GM23338 (cell line): ENCODE measurements at regions not wholly inside any gene's neighbourhood (a gene's known extent, or its start where the extent isn't known, plus 50 kb on each side); places are given as distances from the start of the nearest gene placed in this dataset.

Experiments used
- ATAC-seq: fragments of 200-7000 bp; cut with Tn5 transposase; 3 replicates; pipeline ENCODE4 v1.9.1; 2020
- DNase-seq: peaks from one replicate; pipeline ENCODE4 v3.0.0-alpha.2; 2015; ENCODE audit warnings: low spot score
- H2AFZ ChIP-seq: fragments of 200-600 bp; sonication (generic); 2 replicates; pipeline ENCODE4 v1.8.0; 2016; ENCODE audit warnings: antibody characterized with exemption, mild to moderate bottlenecking, moderate library complexity
- H3F3A ChIP-seq: fragments of 200-600 bp; sonication (generic); replicated peaks from 2 replicates; pipeline ENCODE4 v1.8.0; 2017; ENCODE audit warnings: antibody characterized with exemption, mixed run types, low read depth
- H3K27ac ChIP-seq: fragments of 200-600 bp; sonication (generic); 2 replicates; pipeline ENCODE4 v1.6.1; 2016; ENCODE audit warnings: low read depth
- H3K27me3 ChIP-seq: fragments of 200-600 bp; sonication (generic); 2 replicates; pipeline ENCODE4 v1.8.0; 2016; ENCODE audit warnings: mild to moderate bottlenecking, mixed run types, moderate library complexity; ENCODE audit not compliant: insufficient read depth
- H3K36me3 ChIP-seq: fragments of 200-600 bp; sonication (generic); 2 replicates; pipeline ENCODE4 v1.8.0; 2016; ENCODE audit warnings: mild to moderate bottlenecking; ENCODE audit not compliant: insufficient read depth
- H3K4me1 ChIP-seq: fragments of 200-600 bp; sonication (generic); 2 replicates; pipeline ENCODE4 v1.8.0; 2016; ENCODE audit warnings: mild to moderate bottlenecking, moderate library complexity; ENCODE audit not compliant: insufficient read depth
- H3K4me2 ChIP-seq: fragments of 200-600 bp; sonication (generic); 2 replicates; pipeline ENCODE4 v1.7.1; 2017; ENCODE audit warnings: mixed run types
- H3K4me3 ChIP-seq: fragments of 200-600 bp; sonication (generic); 2 replicates; pipeline ENCODE4 v1.6.1; 2016; ENCODE audit warnings: mixed run types
- H3K79me2 ChIP-seq: fragments of 200-600 bp; sonication (generic); replicated peaks from 2 replicates; pipeline ENCODE4 v1.8.0; 2017; ENCODE audit warnings: mild to moderate bottlenecking; ENCODE audit not compliant: insufficient read depth
- H3K9me2 ChIP-seq: fragments of 200-600 bp; sonication (generic); 2 replicates; pipeline ENCODE4 v1.8.0; 2017; ENCODE audit not compliant: insufficient read depth
- H4K20me1 ChIP-seq: fragments of 200-600 bp; sonication (generic); replicated peaks from 2 replicates; pipeline ENCODE4 v1.8.0; 2017; ENCODE audit warnings: mild to moderate bottlenecking; ENCODE audit not compliant: insufficient read depth
- H3K27ac Mint-ChIP-seq: 2 replicates; pipeline ENCODE4 v1.8.0; 2020; ENCODE audit warnings: inconsistent platforms, mild to moderate bottlenecking, moderate library complexity, mixed read lengths
- H3K27me3 Mint-ChIP-seq: 3 replicates; pipeline ENCODE4 v1.8.0; 2022; ENCODE audit warnings: low read depth, mild to moderate bottlenecking, moderate library complexity, mixed read lengths, inconsistent platforms; ENCODE audit not compliant: insufficient read depth, poor library complexity
- H3K36me3 Mint-ChIP-seq: 3 replicates; pipeline ENCODE4 v1.8.0; 2021; ENCODE audit warnings: low read depth, mild to moderate bottlenecking, inconsistent platforms, moderate library complexity, mixed read lengths
- H3K4me1 Mint-ChIP-seq: 3 replicates; pipeline ENCODE4 v1.8.0; 2020; ENCODE audit warnings: mild to moderate bottlenecking, inconsistent platforms, mixed read lengths
- H3K4me3 Mint-ChIP-seq: 3 replicates; pipeline ENCODE4 v1.8.0; 2021; ENCODE audit warnings: moderate library complexity, mild to moderate bottlenecking, inconsistent platforms, mixed read lengths
- H3K9me3 Mint-ChIP-seq: 3 replicates; pipeline ENCODE4 v1.8.0; 2020; ENCODE audit warnings: moderate library complexity, mild to moderate bottlenecking, inconsistent platforms, mixed read lengths
- CREB1 ChIP-seq: fragments of 250-450 bp; sonication (Bioruptor Pico); IDR thresholded peaks from 2 replicates; pipeline ENCODE4 v1.5.0; 2020; ENCODE audit warnings: low read depth, mild to moderate bottlenecking, moderate library complexity
- CTCF ChIP-seq, 2 experiments: fragments of 200-600 bp in 1 of 2; sonication (generic) in 1 of 2; conservative IDR thresholded peaks; 2 replicates each; pipeline versions ENCODE4 v1.5.1 to v1.6.1; 2016 to 2017; ENCODE audit warnings: antibody characterized with exemption in 2 of 2, low read depth in 2 of 2, mild to moderate bottlenecking in 2 of 2, moderate library complexity in 1 of 2
- ETS1 ChIP-seq: IDR thresholded peaks from 2 replicates; pipeline ENCODE4 v1.6.1; 2016; ENCODE audit warnings: antibody characterized with exemption
- EZH2phosphoT487 ChIP-seq: fragments of 200-600 bp; sonication (generic); IDR thresholded peaks from one replicate; pipeline ENCODE4 v1.8.1; 2018; ENCODE audit warnings: antibody characterized with exemption; ENCODE audit not compliant: unreplicated experiment
- JUNB ChIP-seq: IDR thresholded peaks from one replicate; pipeline ENCODE4 v1.6.1; 2016; ENCODE audit warnings: antibody characterized with exemption; ENCODE audit not compliant: unreplicated experiment
- NANOG ChIP-seq: IDR thresholded peaks from 2 replicates; pipeline ENCODE4 v1.6.1; 2016; ENCODE audit warnings: antibody characterized with exemption, borderline replicate concordance
- REST ChIP-seq: IDR thresholded peaks from one replicate; pipeline ENCODE4 v1.6.1; 2018; ENCODE audit warnings: antibody characterized with exemption; ENCODE audit not compliant: unreplicated experiment
- STAT1 ChIP-seq: IDR thresholded peaks from one replicate; pipeline ENCODE4 v1.6.1; 2016; ENCODE audit warnings: antibody characterized with exemption; ENCODE audit not compliant: unreplicated experiment
- ZNF114 ChIP-seq: fragments of 250-450 bp; sonication (Bioruptor Pico); IDR thresholded peaks from 2 replicates; pipeline ENCODE4 v1.5.0; 2020; ENCODE audit warnings: mild to moderate bottlenecking, moderate library complexity
- ZNF331 ChIP-seq: fragments of 250-450 bp; sonication (Bioruptor Pico); IDR thresholded peaks from 2 replicates; pipeline ENCODE4 v1.5.0; 2020; ENCODE audit warnings: low read depth, mild to moderate bottlenecking, moderate library complexity

GRCh38 chr9:16115994-16116393 lies 563.2 kb downstream of the CCDC171 start:
- TF ChIP-seq ZNF331 (CRISPR knock-in tag) = no peak
- no peak for TF ChIP-seq JUNB
- no peak for TF ChIP-seq CREB1 (CRISPR knock-in tag)
- no peak for TF ChIP-seq ETS1
- no peak for TF ChIP-seq ZNF114 (CRISPR knock-in tag)
- no peak for TF ChIP-seq STAT1
- no peak for TF ChIP-seq EZH2phosphoT487
- TF ChIP-seq REST = no peak
- no peak for TF ChIP-seq NANOG
- H2AFZ ChIP-seq = no peak overlapping the region
- Mint-ChIP-seq H3K4me3 (no peak overlapping the region), H3K27ac (no peak overlapping the region), H3K9me3 (no peaks in the 10 kb centered on the region), H3K27me3 (peaks cover 7% of the 10 kb centered on the region), H3K4me1 (peaks cover 11% of the 10 kb centered on the region), H3K36me3 (no peaks in the 10 kb centered on the region)
- no peaks in the 10 kb centered on the region for H3K79me2 ChIP-seq
- H3K27ac ChIP-seq = no peak overlapping the region
- H4K20me1 ChIP-seq = no peaks in the 10 kb centered on the region
- H3K36me3 ChIP-seq = no peaks in the 10 kb centered on the region
- no peaks in the 10 kb centered on the region for H3F3A ChIP-seq
- no peaks in the 10 kb centered on the region for H3K9me2 ChIP-seq
- peaks cover 6% of the 10 kb centered on the region; the same call in 1 of the 2 replicates for H3K4me1 ChIP-seq
- H3K4me3 ChIP-seq = no peak overlapping the region
- H3K27me3 ChIP-seq = no peaks in the 10 kb centered on the region
- no peak overlapping the region for H3K4me2 ChIP-seq
- ATAC-seq (no peak), DNase-seq (no peak)

- H3K27ac ChIP-seq = no peak overlapping the region
- no peaks in the 10 kb centered on the region for H3K9me2 ChIP-seq
- H4K20me1 ChIP-seq = no peaks in the 10 kb centered on the region
- H3K36me3 Mint-ChIP-seq = no peaks in the 10 kb centered on the region
- H3K4me2 ChIP-seq = no peak overlapping the region
- peaks cover 7% of the 10 kb centered on the region for H3K27me3 Mint-ChIP-seq
- no peak for ATAC-seq
- H3K36me3 ChIP-seq = no peaks in the 10 kb centered on the region
- H3K4me3 Mint-ChIP-seq = no peak overlapping the region
- no peak overlapping the region for H3K27ac Mint-ChIP-seq
- H3K27me3 ChIP-seq = no peaks in the 10 kb centered on the region
- H3K4me1 ChIP-seq = peaks cover 6% of the 10 kb centered on the region; the same call in 1 of the 2 replicates
- peaks cover 13% of the 10 kb centered on the region for H3K4me1 Mint-ChIP-seq
- H3F3A ChIP-seq = no peaks in the 10 kb centered on the region
- no peak overlapping the region for H3K4me3 ChIP-seq
- no peak for TF ChIP-seq STAT1
- no peak for TF ChIP-seq NANOG
- no peak for TF ChIP-seq CTCF (conservative IDR thresholded peaks at IDR 0.05; ENCODE audit: low read depth in 2 of 2)
- no peaks in the 10 kb centered on the region for H3K79me2 ChIP-seq
- no peak overlapping the region for H2AFZ ChIP-seq
- H3K9me3 Mint-ChIP-seq = no peaks in the 10 kb centered on the region
- DNase-seq = no peak
These were observed 565.2 kb downstream of the CCDC171 start for GRCh38 chr9:16118043-16118442.
